CD14-positive monocyte (primary cell): ENCODE measurements at regions not wholly inside any gene's neighbourhood (a gene's known extent, or its start where the extent isn't known, plus 50 kb on each side); places are given as distances from the start of the nearest gene placed in this dataset.

Source experiments
- DNase-seq, 3 donors: peaks; one replicate each; pipeline ENCODE4 v3.0.0-alpha.2; 2011 to 2022
- H2AFZ ChIP-seq: 2 replicates; pipeline ENCODE4 v1.6.0; 2012; ENCODE audit warnings: mild to moderate bottlenecking, low read depth, low read length, inconsistent platforms; ENCODE audit not compliant: insufficient read depth, poor library complexity, severe bottlenecking
- H3K27ac ChIP-seq, 2 donors: 1 replicate in 1 of 2; 2 replicates in 1 of 2; pipeline ENCODE4 v1.5.1; 2012 to 2013; ENCODE audit warnings: low read length in 2 of 2, control low read depth in 1 of 2, inconsistent platforms in 1 of 2, low read depth in 1 of 2, mild to moderate bottlenecking in 1 of 2
- H3K27me3 ChIP-seq, 2 donors: one replicate each; pipeline versions ENCODE4 v1.6.0 to v1.6.1; 2011 to 2013; ENCODE audit warnings: low read length in 2 of 2; ENCODE audit not compliant: control insufficient read depth in 2 of 2, insufficient read depth in 2 of 2
- H3K36me3 ChIP-seq, 2 donors: replicated peaks in 1 of 2; 1 replicate in 1 of 2; 2 replicates in 1 of 2; pipeline versions ENCODE4 v1.5.1 to v1.6.1; 2012 to 2013; ENCODE audit warnings: low read length in 2 of 2, control low read depth in 1 of 2, inconsistent platforms in 1 of 2, mild to moderate bottlenecking in 1 of 2; ENCODE audit not compliant: insufficient read depth in 2 of 2, control insufficient read depth in 1 of 2
- H3K4me1 ChIP-seq, 2 donors: 1 replicate in 1 of 2; 2 replicates in 1 of 2; pipeline versions ENCODE4 v1.5.1 to v1.6.1; 2012 to 2013; ENCODE audit warnings: low read length in 2 of 2, control low read depth in 1 of 2, inconsistent platforms in 1 of 2, mild to moderate bottlenecking in 1 of 2, moderate library complexity in 1 of 2; ENCODE audit not compliant: insufficient read depth in 2 of 2, control insufficient read depth in 1 of 2
- H3K4me2 ChIP-seq: replicated peaks from 2 replicates; pipeline ENCODE3; 2012; ENCODE audit warnings: low read length, moderate library complexity, mild to moderate bottlenecking; ENCODE audit not compliant: poor library complexity, severe bottlenecking; ENCODE audit errors: extremely low read depth
- H3K4me3 ChIP-seq, 3 experiments: fragments of 200-600 bp in 1 of 3; sonication (generic) in 1 of 3; replicated peaks in 1 of 3; 1 replicate in 2 of 3; 2 replicates in 1 of 3; pipeline ENCODE4 v1.5.1; 2011 to 2013; ENCODE audit warnings: low read length in 3 of 3, mild to moderate bottlenecking in 3 of 3, control low read depth in 2 of 3, low read depth in 2 of 3, inconsistent platforms in 1 of 3, moderate library complexity in 1 of 3
- H3K79me2 ChIP-seq: 2 replicates; pipeline ENCODE4 v1.6.0; 2012; ENCODE audit warnings: mild to moderate bottlenecking, control low read depth, inconsistent platforms, low read length, moderate library complexity; ENCODE audit not compliant: insufficient read depth
- H3K9ac ChIP-seq: 2 replicates; pipeline ENCODE4 v1.6.0; 2017; ENCODE audit warnings: low read length, mild to moderate bottlenecking; ENCODE audit not compliant: insufficient read depth, poor library complexity, severe bottlenecking
- H3K9me3 ChIP-seq, 2 donors: replicated peaks in 1 of 2; 1 replicate in 1 of 2; 2 replicates in 1 of 2; pipeline versions ENCODE4 v1.5.1 to v1.6.1; 2012 to 2013; ENCODE audit warnings: low read length in 2 of 2, control low read depth in 1 of 2; ENCODE audit not compliant: control insufficient read depth in 1 of 2, insufficient read depth in 1 of 2
- H4K20me1 ChIP-seq: 2 replicates; pipeline ENCODE4 v1.6.0; 2012; ENCODE audit warnings: mild to moderate bottlenecking, low read length, control low read depth, moderate library complexity; ENCODE audit not compliant: insufficient read depth
- H3K27ac Mint-ChIP-seq, 7 donors: one replicate each; pipeline ENCODE4 v1.8.0; 2020; ENCODE audit warnings: mild to moderate bottlenecking in 7 of 7, mixed read lengths in 7 of 7, moderate library complexity in 6 of 7, inconsistent platforms in 2 of 7
- H3K27me3 Mint-ChIP-seq, 3 donors: one replicate each; pipeline ENCODE4 v1.8.0; 2021 to 2022; ENCODE audit warnings: low read depth in 3 of 3, mild to moderate bottlenecking in 3 of 3, mixed read lengths in 3 of 3, moderate library complexity in 3 of 3, inconsistent platforms in 1 of 3
- H3K36me3 Mint-ChIP-seq, 2 donors: one replicate each; pipeline ENCODE4 v1.8.0; 2020; ENCODE audit warnings: mixed read lengths in 2 of 2, inconsistent platforms in 1 of 2, mild to moderate bottlenecking in 1 of 2
- H3K4me1 Mint-ChIP-seq: one replicate; pipeline ENCODE4 v1.8.0; 2020; ENCODE audit warnings: mild to moderate bottlenecking, mixed read lengths
- H3K4me3 Mint-ChIP-seq, 2 donors: one replicate each; pipeline ENCODE4 v1.8.0; 2020; ENCODE audit warnings: mild to moderate bottlenecking in 2 of 2, mixed read lengths in 2 of 2, moderate library complexity in 1 of 2
- H3K9me3 Mint-ChIP-seq, 7 donors: one replicate each; pipeline ENCODE4 v1.8.0; 2020 to 2022; ENCODE audit warnings: mixed read lengths in 7 of 7, mild to moderate bottlenecking in 6 of 7, moderate library complexity in 6 of 7, inconsistent platforms in 2 of 7
- WGBS: methylation state at CpG from one replicate; pipeline ENCODE4 v1.1.5; 2013; ENCODE audit warnings: missing lambda C conversion rate; ENCODE audit not compliant: insufficient coverage; 5-methylcytosine and 5-hydroxymethylcytosine counted together
- intact Hi-C, 2 donors: fragments of 100-400 bp; cut with micrococcal nuclease; formaldehyde crosslinking; loops; one replicate each; pipeline versions ENCODE4 v1.15.0 to v1.15.1; 2023
- TF ChIP-seq, protein P1 (sequence below): fragments of 200-600 bp; IDR thresholded peaks from one replicate; pipeline ENCODE4 v1.8.0; 2022; ENCODE audit warnings: antibody characterized with exemption, mild to moderate bottlenecking

DNA sequence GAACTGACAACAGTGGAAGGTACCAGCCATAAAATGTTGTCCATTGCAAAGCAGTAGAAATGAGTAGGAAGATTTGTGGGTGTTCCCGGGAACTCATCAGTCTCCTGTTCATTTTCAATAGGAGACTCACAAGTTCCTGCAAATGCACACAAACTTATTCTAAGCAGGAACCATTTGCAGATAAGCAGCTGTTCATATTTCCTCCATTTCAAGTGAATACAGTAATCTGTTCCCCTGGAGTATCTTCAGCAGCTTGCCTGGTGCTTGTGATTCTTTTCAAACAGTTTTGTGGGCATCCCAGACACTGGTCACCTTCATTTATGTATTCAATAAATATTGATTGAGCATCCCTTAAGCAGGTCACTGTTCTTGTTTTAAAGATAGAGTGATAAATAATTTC, 1315.5 kb upstream of the C9orf72 start:
- Mint-ChIP-seq H3K4me1 (no peaks in the 10 kb centered on the region), H3K27me3 (no peaks in the 10 kb centered on the region), H3K36me3 (no peaks in the 10 kb centered on the region), H3K9me3 (peaks cover 0 to 3% (median 0%) of the 10 kb centered on the region in 7 donors), H3K27ac (no peak overlapping the region), H3K4me3 (no peak overlapping the region)
- Histone ChIP-seq H3K9me3 (no peaks in the 10 kb centered on the region), H4K20me1 (no peaks in the 10 kb centered on the region), H3K9ac (no peak overlapping the region), H3K4me3 (no peak overlapping the region), H2AFZ (no peak overlapping the region), H3K79me2 (no peaks in the 10 kb centered on the region), H3K36me3 (no peaks in the 10 kb centered on the region), H3K27me3 (no peaks in the 10 kb centered on the region), H3K4me1 (no peaks in the 10 kb centered on the region), H3K27ac (no peak overlapping the region), H3K4me2 (no peak overlapping the region)
- WGBS, result no CpG with 5 or more reads among the region's 1 CpG
- intact Hi-C loops, result no loop called here
- TF ChIP-seq, protein P1, sequence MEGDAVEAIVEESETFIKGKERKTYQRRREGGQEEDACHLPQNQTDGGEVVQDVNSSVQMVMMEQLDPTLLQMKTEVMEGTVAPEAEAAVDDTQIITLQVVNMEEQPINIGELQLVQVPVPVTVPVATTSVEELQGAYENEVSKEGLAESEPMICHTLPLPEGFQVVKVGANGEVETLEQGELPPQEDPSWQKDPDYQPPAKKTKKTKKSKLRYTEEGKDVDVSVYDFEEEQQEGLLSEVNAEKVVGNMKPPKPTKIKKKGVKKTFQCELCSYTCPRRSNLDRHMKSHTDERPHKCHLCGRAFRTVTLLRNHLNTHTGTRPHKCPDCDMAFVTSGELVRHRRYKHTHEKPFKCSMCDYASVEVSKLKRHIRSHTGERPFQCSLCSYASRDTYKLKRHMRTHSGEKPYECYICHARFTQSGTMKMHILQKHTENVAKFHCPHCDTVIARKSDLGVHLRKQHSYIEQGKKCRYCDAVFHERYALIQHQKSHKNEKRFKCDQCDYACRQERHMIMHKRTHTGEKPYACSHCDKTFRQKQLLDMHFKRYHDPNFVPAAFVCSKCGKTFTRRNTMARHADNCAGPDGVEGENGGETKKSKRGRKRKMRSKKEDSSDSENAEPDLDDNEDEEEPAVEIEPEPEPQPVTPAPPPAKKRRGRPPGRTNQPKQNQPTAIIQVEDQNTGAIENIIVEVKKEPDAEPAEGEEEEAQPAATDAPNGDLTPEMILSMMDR, result no peak
- DNase-seq, result no peak

DNA sequence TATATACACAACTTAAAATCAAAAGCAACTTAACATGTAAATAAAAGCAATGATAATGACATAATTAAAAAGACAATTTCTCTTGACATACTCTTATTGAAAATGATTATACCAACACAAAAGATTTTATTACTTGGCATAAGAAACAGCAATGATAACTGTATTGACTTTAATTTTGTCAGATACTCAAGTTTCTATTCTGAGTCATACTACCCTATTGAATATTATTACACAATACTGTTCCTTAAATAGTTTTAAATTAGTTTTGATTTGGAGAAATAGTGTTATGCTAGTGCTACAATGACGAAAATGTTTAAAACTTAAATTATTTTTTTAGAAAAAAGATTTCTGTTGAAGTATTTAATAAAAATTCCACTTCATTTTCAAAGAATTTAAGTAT, 1319.3 kb upstream of the C9orf72 start:
- Mint-ChIP-seq H3K27ac (no peak overlapping the region), H3K4me1 (no peaks in the 10 kb centered on the region), H3K9me3 (peaks cover 0 to 3% (median 0%) of the 10 kb centered on the region in 7 donors), H3K4me3 (no peak overlapping the region), H3K36me3 (no peaks in the 10 kb centered on the region), H3K27me3 (no peaks in the 10 kb centered on the region)
- no peaks in the 10 kb centered on the region for H3K4me1 ChIP-seq
- no peaks in the 10 kb centered on the region for H3K36me3 ChIP-seq
- H3K4me2 ChIP-seq, result no peak overlapping the region
- no CpG with 5 or more reads among the region's 1 CpG for WGBS
- no peaks in the 10 kb centered on the region for H3K79me2 ChIP-seq
- no peaks in the 10 kb centered on the region for H4K20me1 ChIP-seq
- no peak overlapping the region for H3K4me3 ChIP-seq
- H3K27me3 ChIP-seq, result no peaks in the 10 kb centered on the region
- TF ChIP-seq, protein P1, result no peak
- H2AFZ ChIP-seq, result no peak overlapping the region
- no peak for DNase-seq
- no peak overlapping the region for H3K27ac ChIP-seq
- no peak overlapping the region for H3K9ac ChIP-seq
- intact Hi-C loops, result no loop called here
- no peaks in the 10 kb centered on the region for H3K9me3 ChIP-seq
